PC-9 (cell line): ENCODE measurements at regions not wholly inside any gene's neighbourhood (a gene's known extent, or its start where the extent isn't known, plus 50 kb on each side); places are given as distances from the start of the nearest gene placed in this dataset.

ENCODE experiments used
- EZH2 ChIP-seq: fragments of 200-600 bp; sonication (generic); IDR thresholded peaks from 2 replicates; pipeline ENCODE4 v1.8.0; 2017; ENCODE audit warnings: antibody characterized with exemption, low read depth
- TF ChIP-seq, protein P1 (sequence below): fragments of 200-600 bp; sonication (generic); conservative IDR thresholded peaks from 2 replicates; pipeline ENCODE4 v1.6.1; 2017; ENCODE audit warnings: mixed run types, antibody characterized with exemption, mild to moderate bottlenecking, moderate library complexity

DNA sequence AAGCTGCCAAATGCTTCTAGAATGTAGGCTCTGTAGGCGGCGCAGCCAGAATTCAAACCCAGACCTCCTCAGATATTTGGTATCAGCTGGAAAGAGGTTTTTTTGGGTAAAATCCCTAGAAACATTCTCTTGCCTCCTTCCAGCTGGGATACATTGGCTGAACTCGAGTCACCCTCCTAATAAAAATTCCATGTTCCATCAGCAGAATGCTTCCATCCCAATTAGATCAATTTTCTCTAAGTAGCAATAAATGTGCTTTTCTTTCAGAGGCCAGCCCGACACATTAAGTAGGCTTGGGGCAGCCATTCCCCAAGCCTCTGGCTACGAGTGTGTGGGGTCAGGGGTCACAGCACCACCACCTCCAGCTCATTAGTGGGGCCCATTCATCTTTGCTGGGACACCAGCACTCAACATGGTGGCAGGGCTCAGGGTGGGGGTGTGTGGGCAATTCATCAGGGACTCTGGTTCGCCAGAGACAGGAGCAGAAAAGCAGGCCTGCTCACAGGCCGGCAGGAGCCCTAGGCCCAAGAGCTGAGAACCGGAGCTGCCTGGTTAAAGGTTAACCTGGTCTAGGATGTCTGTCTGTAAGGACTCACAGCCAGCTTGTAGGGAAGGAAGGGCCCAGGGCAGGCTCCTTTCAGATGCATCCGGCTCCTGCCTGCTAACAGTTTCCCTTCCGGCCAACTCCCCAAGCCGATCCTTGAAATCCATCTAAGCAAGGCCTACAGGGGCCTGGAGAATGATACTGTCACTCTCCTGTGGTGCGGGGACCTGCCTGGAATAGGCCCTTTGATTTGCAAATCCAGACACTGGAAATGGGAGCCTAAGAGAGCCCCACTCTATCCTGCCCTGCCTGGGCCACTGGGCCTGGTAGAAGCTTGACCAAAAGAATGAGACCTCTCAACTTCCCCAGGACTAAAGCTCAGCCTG is 159.1 kb upstream of the TOP1 start:
- TF ChIP-seq, protein P1, sequence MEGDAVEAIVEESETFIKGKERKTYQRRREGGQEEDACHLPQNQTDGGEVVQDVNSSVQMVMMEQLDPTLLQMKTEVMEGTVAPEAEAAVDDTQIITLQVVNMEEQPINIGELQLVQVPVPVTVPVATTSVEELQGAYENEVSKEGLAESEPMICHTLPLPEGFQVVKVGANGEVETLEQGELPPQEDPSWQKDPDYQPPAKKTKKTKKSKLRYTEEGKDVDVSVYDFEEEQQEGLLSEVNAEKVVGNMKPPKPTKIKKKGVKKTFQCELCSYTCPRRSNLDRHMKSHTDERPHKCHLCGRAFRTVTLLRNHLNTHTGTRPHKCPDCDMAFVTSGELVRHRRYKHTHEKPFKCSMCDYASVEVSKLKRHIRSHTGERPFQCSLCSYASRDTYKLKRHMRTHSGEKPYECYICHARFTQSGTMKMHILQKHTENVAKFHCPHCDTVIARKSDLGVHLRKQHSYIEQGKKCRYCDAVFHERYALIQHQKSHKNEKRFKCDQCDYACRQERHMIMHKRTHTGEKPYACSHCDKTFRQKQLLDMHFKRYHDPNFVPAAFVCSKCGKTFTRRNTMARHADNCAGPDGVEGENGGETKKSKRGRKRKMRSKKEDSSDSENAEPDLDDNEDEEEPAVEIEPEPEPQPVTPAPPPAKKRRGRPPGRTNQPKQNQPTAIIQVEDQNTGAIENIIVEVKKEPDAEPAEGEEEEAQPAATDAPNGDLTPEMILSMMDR, result no peak
- TF ChIP-seq EZH2, result no peak
